Hepatocyte (in vitro differentiated cells): ENCODE measurements at regions not wholly inside any gene's neighbourhood (a gene's known extent, or its start where the extent isn't known, plus 50 kb on each side); places are given as distances from the start of the nearest gene placed in this dataset.

Experiments
- DNase-seq: peaks from one replicate; pipeline ENCODE4 v3.0.0-alpha.2; 2016; ENCODE audit warnings: low spot score
- H2AFZ ChIP-seq: fragments of 200-600 bp; sonication (generic); 2 replicates; pipeline ENCODE4 v1.6.0; 2016; ENCODE audit warnings: antibody characterized with exemption, mild to moderate bottlenecking
- H3K27ac ChIP-seq: fragments of 200-600 bp; sonication (generic); 2 replicates; pipeline ENCODE4 v1.5.1; 2016; ENCODE audit warnings: mild to moderate bottlenecking
- H3K27me3 ChIP-seq: fragments of 200-600 bp; sonication (generic); 2 replicates; pipeline ENCODE4 v1.6.1; 2016
- H3K36me3 ChIP-seq: fragments of 200-600 bp; sonication (generic); replicated peaks from 2 replicates; pipeline ENCODE4 v1.5.1; 2016; ENCODE audit warnings: low read depth; ENCODE audit not compliant: insufficient read depth
- H3K4me1 ChIP-seq: fragments of 200-600 bp; sonication (generic); 2 replicates; pipeline ENCODE4 v1.5.1; 2016; ENCODE audit warnings: mild to moderate bottlenecking, moderate library complexity; ENCODE audit not compliant: insufficient read depth
- H3K4me2 ChIP-seq: fragments of 200-600 bp; sonication (generic); 2 replicates; pipeline ENCODE4 v1.6.0; 2016
- H3K4me3 ChIP-seq: fragments of 200-600 bp; sonication (generic); 2 replicates; pipeline ENCODE4 v1.5.1; 2016; ENCODE audit warnings: mild to moderate bottlenecking
- H3K79me2 ChIP-seq: fragments of 200-600 bp; sonication (generic); 2 replicates; pipeline ENCODE4 v1.6.0; 2017; ENCODE audit warnings: mild to moderate bottlenecking
- H3K9me2 ChIP-seq: fragments of 200-600 bp; sonication (generic); replicated peaks from 2 replicates; pipeline ENCODE4 v1.6.0; 2017; ENCODE audit warnings: mild to moderate bottlenecking; ENCODE audit not compliant: insufficient read depth
- H3K9me3 ChIP-seq: fragments of 200-600 bp; sonication (generic); 2 replicates; pipeline ENCODE4 v1.5.1; 2016; ENCODE audit warnings: low read depth, mild to moderate bottlenecking
- H4K20me1 ChIP-seq: fragments of 200-600 bp; sonication (generic); 2 replicates; pipeline ENCODE4 v1.6.0; 2016; ENCODE audit warnings: mild to moderate bottlenecking; ENCODE audit not compliant: insufficient read depth, poor library complexity, severe bottlenecking
- CTCF ChIP-seq: fragments of 200-600 bp; sonication (generic); IDR thresholded peaks from 2 replicates; pipeline ENCODE4 v1.5.1; 2016; ENCODE audit warnings: antibody characterized with exemption, mild to moderate bottlenecking; ENCODE audit not compliant: poor library complexity
- EZH2 ChIP-seq: fragments of 200-600 bp; sonication (generic); IDR thresholded peaks from 2 replicates; pipeline ENCODE4 v1.6.1; 2016; ENCODE audit warnings: antibody characterized with exemption, mild to moderate bottlenecking, borderline replicate concordance
- EZH2phosphoT487 ChIP-seq: fragments of 200-600 bp; sonication (generic); IDR thresholded peaks from one replicate; pipeline ENCODE4 v1.6.1; 2018; ENCODE audit warnings: antibody characterized with exemption, mild to moderate bottlenecking, low read depth, moderate library complexity; ENCODE audit not compliant: unreplicated experiment, severe bottlenecking
- WGBS: methylation state at CpG from one replicate; pipeline ENCODE4 v1.1.6; 2016; ENCODE audit warnings: low lambda C conversion rate; ENCODE audit errors: missing lambda C conversion rate; 5-methylcytosine and 5-hydroxymethylcytosine counted together

GRCh38 chr18:77366720-77367641 is 117.3 kb downstream of the GALR1 start:
- 48% methylated on average over 27 of the region's 27 CpGs for WGBS
- Histone ChIP-seq H3K27me3 (no peaks in the 10 kb centered on the region), H3K4me2 (peak overlapping the region; percentile 70), H3K27ac (peak overlapping the region; percentile 63), H2AFZ (peak overlapping the region; percentile 27), H3K9me2 (no peaks in the 10 kb centered on the region), H3K79me2 (no peaks in the 10 kb centered on the region), H3K36me3 (no peaks in the 10 kb centered on the region), H3K9me3 (peaks cover 4% of the 10 kb centered on the region), H3K4me1 (peaks cover 5% of the 10 kb centered on the region), H4K20me1 (no peaks in the 10 kb centered on the region), H3K4me3 (no peak overlapping the region)
- TF ChIP-seq EZH2phosphoT487, result no peak
- no peak for TF ChIP-seq CTCF
- no peak for TF ChIP-seq EZH2
- peak; percentile 77 for DNase-seq

- DNase-seq, result no peak
- no peak overlapping the region for H2AFZ ChIP-seq
- H3K27me3 ChIP-seq, result no peaks in the 10 kb centered on the region
- 98% methylated on average over 2 of the region's 2 CpGs for WGBS
- H3K79me2 ChIP-seq, result no peaks in the 10 kb centered on the region
- no peaks in the 10 kb centered on the region for H4K20me1 ChIP-seq
- TF ChIP-seq CTCF (no peak), EZH2 (no peak), EZH2phosphoT487 (no peak)
- H3K9me2 ChIP-seq, result no peaks in the 10 kb centered on the region
- peaks cover 5% of the 10 kb centered on the region for H3K4me1 ChIP-seq
- no peaks in the 10 kb centered on the region for H3K36me3 ChIP-seq
- H3K9me3 ChIP-seq, result peaks cover 4% of the 10 kb centered on the region
- H3K4me2 ChIP-seq, result no peak overlapping the region
- no peak overlapping the region for H3K27ac ChIP-seq
- H3K4me3 ChIP-seq, result no peak overlapping the region
Observed at GRCh38 chr18:77369644-77370043, 120.0 kb downstream of the GALR1 start.

- WGBS, result 72% methylated on average over 9 of the region's 9 CpGs
- Histone ChIP-seq H3K4me1 (no peaks in the 10 kb centered on the region), H3K27ac (no peak overlapping the region), H4K20me1 (no peaks in the 10 kb centered on the region), H3K27me3 (no peaks in the 10 kb centered on the region), H3K9me2 (no peaks in the 10 kb centered on the region), H3K36me3 (no peaks in the 10 kb centered on the region), H3K79me2 (no peaks in the 10 kb centered on the region), H3K4me2 (peak overlapping the region; percentile 1), H3K4me3 (no peak overlapping the region), H3K9me3 (peaks cover 4% of the 10 kb centered on the region), H2AFZ (no peak overlapping the region)
- no peak for DNase-seq
- no peak for TF ChIP-seq EZH2phosphoT487
- no peak for TF ChIP-seq EZH2
- TF ChIP-seq CTCF, result no peak
Observed at GRCh38 chr18:77373730-77374445, 124.2 kb downstream of the GALR1 start.
